Endothelial cell of hepatic sinusoid (primary cell): ENCODE measurements at regions not wholly inside any gene's neighbourhood (a gene's known extent, or its start where the extent isn't known, plus 50 kb on each side); places are given as distances from the start of the nearest gene placed in this dataset.

Experiments used
- in situ Hi-C: cut with HindIII; loops from 2 replicates; pipeline ENCODE4 v1.10.0; 2017; ENCODE audit warnings: low sequenced_read_pairs

- in situ Hi-C loops, result loop anchor here (25.0 kb wide), 1 partner anchor 480 kb away; no protein-coding TSS in a partner anchor
Observed at GRCh38 chr6:74892091-74892490, 313.8 kb downstream of the COL12A1 start.

DNA sequence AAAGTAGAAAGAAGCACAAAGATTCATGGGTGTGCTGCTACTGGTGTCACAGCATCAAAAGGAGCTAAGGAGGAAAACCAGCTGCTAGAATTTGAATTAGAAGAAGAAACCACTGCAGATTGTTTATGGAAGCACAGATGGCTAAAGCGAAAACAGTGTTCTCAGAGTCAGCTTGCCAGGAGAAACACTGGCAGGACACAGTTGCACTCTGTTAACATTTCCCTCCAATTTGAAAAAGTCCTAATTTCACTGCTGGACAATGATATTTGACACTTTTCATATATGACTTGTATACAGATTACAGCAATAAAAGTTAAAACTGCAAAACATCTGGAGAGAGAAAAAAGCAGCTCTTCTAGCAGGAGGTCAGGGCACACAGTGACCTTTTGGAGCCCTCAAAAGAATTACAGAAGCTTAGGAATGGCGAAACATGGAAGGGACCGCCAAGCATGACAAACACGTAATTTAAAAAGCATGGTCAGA is 314.5 kb downstream of the COL12A1 start:
- in situ Hi-C loops, result loop anchor here (25.0 kb wide), 1 partner anchor 479 kb away; no protein-coding TSS in a partner anchor

DNA sequence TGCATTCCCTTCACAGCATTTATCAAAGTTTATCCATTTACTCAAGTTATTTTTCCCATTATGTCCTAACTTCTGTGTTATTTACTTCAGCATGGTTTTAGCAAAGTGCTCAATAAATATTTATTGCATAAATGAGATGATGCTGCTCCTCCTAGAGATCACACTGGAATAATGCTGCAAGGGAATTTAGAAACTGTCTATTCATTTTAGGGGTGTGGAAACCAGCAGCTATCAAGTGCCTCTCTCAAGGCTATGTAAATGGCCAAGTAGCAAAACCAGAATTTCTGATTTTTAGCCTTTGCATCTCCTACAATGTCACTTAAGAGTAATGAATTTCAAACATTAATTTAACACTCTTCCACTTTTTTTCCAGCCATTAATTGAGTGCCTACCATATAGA is 316.2 kb downstream of the COL12A1 start:
- in situ Hi-C loops, result loop anchor here (25.0 kb wide), 1 partner anchor 477 kb away; no protein-coding TSS in a partner anchor

DNA sequence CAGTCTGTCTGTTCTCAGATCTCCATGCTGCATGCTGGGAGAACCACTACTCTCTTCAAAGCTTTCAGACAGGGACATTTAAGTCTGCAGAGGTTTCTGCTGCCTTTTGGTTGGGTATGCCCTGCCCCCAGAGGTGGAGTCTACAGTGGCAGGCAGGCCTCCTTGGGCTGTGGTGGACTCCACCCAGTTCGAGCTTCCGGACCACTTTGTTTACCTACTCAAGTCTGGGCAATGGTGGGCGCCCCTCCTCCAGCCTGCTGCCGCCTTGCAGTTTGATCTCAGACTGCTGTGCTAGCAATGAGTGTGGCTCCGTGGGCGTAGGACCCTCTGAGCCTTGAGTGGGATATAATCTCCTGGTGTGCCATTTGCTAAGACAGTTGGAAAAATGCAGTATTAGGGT is 317.1 kb downstream of the COL12A1 start:
- in situ Hi-C loops, result loop anchor here (25.0 kb wide), 1 partner anchor 476 kb away; no protein-coding TSS in a partner anchor

DNA sequence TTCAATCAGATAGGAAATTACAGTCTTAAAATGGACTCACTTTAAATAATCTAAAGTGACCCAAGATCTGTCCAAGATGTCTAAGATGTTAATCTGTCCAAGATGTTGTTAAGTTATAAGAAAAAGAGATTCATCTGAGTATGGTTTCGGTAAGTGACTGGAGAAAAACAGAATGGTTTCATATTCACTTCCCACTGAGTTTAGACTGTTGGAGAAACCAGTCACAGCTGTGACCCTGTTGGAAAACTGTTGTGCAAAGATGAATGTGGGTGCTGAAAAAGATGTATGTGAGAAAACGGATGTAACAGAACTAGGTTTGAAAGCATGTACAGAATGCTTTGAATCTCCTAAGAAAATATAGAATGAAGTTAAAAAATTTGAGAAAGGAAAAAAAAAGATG is 325.9 kb downstream of the COL12A1 start:
- in situ Hi-C loops, result loop anchor here (25.0 kb wide), 1 partner anchor 468 kb away; no protein-coding TSS in a partner anchor

- in situ Hi-C loops, result loop anchor here (25.0 kb wide), 1 partner anchor 467 kb away; no protein-coding TSS in a partner anchor
Observed at GRCh38 chr6:74879234-74879633, 326.6 kb downstream of the COL12A1 start.

- in situ Hi-C loops, result loop anchor here (25.0 kb wide), 1 partner anchor 463 kb away; no protein-coding TSS in a partner anchor
Observed at GRCh38 chr6:74875193-74875592, 330.7 kb downstream of the COL12A1 start.

DNA sequence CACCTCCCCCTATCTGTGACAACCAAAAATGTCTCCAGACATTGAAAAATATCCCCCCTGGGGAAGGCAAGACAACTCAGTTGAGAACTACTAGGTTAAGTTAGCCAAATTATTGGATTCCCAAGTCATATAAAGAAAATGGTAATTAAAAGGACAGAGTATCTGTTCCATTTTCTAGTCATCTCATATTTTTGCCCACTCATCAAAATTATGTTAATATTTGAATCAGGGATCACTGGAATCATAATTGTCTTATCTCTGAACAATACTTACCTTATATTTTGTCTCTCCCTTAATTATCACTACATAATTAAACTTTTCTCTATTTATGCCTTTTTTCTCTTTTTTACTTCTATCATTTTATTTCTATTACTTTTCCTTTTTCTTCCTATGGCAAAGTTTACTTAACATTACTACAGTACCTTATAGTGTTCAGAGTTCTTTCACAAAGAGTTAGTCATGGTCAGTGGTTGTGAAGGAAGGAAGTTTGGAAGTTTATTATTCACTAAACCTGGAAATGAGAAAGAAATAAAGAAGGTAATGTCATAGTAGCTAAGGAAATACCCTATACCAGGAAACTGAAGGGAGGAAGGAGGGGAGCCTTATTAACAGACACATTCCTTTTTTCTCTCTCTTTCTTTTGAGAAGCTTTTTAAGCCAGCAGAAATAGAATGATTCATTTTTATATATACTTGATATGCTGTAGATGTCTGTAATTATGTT is 332.9 kb downstream of the COL12A1 start:
- in situ Hi-C loops, result no loop called here

DNA sequence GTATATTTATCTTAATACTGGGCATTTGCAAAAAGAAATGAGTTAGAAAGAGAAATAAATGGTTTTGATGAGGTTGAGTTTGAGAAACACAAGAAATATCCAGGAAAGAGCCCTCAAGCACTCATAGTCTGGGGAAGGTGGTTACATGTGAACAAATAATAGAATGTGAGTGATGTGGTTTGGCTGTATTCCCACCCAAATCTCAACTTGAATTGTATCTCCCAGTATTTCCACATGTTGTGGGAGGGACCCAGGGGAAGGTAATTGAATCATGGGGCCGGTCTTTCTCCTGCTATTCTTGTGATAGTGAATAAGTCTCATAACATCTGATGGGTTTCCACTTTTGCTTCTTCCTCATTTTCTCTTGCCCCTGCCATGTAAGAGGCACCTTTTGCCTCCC is 334.1 kb downstream of the COL12A1 start:
- in situ Hi-C loops, result no loop called here

DNA sequence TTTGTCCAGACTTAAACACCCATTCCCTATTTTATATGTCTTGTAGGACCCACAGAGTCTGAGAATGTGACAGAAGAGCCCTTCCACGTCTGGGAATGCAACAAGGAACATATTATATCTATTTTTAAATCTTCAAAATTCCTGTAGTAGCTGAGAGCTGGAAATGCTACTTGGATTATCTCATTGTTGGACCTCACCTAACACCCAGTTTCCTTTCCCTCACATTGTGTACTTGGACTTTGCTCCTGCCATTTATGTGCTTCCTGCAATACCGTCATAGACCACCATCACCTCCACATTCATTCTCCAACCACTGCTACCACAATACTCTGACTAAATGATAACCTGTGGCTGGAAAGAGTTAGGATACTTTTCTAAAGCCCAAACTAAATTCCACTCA is 335.4 kb downstream of the COL12A1 start:
- in situ Hi-C loops, result no loop called here

DNA sequence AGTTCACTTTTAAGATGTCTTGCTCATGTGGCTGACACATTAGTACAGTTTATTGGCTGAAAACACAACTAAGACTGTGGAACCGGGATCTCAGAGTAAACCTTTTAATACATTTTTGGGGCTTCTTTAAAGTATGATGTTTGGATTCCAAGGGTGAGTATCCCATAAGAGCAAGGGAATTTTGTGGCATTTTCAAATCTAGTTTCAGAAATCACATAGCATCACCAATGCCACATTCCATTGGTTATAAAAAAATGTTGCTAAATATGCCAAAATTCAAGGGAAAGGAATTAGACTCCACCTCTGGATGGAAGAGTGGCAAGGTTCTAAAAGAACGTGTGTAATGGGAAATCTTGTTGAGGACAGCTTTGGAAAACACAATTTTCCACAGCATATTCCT is 338.6 kb downstream of the COL12A1 start:
- in situ Hi-C loops, result no loop called here

DNA sequence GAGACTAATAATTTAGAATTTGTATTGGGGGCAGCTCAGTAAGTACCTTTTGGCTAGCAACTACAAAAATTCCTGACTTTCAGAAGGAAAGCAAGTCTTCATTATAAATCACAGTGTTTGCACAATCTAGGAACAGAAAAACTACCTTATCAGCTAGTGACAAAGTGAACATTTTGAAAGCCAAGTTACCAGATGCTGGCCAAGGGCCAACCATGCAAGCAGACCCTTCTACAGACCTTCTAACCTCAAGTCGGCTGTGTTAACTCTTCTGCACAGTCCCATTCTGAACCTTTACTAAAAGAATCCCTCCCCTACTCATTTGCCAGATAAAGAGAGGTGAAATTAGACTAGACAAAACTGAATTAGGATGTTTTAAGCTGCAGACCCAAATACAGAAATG is 341.9 kb downstream of the COL12A1 start:
- in situ Hi-C loops, result no loop called here

- in situ Hi-C loops, result no loop called here
Observed at GRCh38 chr6:74860456-74860855, 345.4 kb downstream of the COL12A1 start.

- in situ Hi-C loops, result loop anchor here (10.0 kb wide), 1 partner anchor 52 kb away; no protein-coding TSS in a partner anchor
Observed at GRCh38 chr6:74857157-74857556, 348.7 kb downstream of the COL12A1 start.

GRCh38 chr6:74853991-74854390 is 351.9 kb downstream of the COL12A1 start:
- in situ Hi-C loops, result loop anchor here (10.0 kb wide), 1 partner anchor 49 kb away; no protein-coding TSS in a partner anchor

DNA sequence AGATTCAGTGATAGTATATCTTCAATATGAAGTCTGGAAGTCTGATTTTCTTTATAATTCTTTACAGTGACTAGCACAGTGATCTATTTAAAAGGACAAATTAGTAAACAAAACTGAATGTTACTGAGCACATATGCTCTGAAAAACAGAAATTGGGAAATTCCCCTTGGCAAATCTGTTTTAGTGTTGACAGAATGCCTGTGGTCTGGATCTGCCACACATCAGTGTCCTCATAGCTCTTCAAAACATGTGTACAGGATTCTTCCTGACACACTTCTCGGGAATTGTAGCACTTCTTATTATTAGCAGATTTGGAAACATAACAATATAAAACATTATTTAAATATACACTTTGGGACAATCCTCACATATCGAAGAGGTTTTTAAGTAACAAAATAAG is 354.3 kb downstream of the COL12A1 start:
- in situ Hi-C loops, result loop anchor here (10.0 kb wide), 1 partner anchor 47 kb away; no protein-coding TSS in a partner anchor

DNA sequence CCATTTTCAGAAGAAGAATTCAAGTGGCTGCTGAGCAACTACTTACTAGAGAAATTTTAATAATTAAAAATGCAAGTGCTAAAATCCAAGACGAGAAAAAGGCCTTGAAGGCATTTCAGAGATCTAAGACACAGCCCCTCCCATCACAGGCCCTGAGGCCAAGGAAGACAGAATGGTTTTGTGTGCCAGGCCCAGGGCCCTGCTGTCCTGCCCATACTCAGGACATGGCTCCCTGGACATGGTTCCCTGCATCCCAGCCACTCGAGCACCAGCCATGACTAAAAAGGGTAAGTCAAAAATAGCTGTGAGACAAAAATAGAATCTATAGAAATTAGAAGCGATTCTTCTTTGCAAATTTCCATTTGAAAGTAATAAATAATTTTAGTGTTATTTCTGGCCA is 364.9 kb downstream of the COL12A1 start:
- in situ Hi-C loops, result no loop called here

DNA sequence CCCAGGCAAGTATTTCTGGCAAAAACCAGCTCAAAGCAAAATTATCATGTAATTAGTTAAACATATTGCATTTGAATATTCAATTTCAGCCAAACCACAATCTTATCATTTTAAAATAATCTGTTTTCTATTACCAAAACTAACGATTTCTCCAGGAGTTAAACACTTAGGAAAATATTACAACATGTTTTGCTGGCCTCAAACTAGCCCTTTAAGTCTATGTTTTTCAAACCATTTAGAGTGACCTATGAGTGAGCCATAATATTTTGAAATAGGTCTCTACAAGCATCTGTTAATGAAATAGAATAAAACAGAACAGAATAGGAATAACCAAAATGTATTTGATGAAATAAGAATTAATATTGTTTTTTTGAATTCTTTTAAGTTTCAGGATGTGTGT is 370.9 kb downstream of the COL12A1 start:
- in situ Hi-C loops, result no loop called here

GRCh38 chr6:74826263-74826662 is 379.6 kb downstream of the COL12A1 start:
- in situ Hi-C loops, result loop anchor here (5.0 kb wide), 1 partner anchor 69 kb away; no protein-coding TSS in a partner anchor

DNA sequence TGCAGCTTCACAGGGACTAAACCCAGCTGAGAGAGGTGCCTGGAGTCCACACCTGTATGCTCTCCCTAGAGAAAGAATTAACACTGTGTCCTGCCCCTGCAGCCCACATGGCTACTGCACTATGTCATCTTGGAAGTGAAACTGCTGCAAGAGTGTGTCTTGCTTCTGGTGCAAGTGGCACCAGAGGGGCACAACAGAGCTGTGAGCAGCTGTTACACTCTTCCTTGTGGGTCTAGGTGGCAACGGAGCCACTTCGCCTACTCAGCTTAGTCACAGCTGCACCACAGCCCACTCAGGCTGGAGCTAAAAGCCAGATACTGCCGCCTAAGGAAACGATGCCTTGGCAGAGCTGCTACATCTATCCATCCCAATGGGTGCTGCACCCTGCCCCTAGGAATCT is 391.4 kb downstream of the COL12A1 start:
- in situ Hi-C loops, result no loop called here

DNA sequence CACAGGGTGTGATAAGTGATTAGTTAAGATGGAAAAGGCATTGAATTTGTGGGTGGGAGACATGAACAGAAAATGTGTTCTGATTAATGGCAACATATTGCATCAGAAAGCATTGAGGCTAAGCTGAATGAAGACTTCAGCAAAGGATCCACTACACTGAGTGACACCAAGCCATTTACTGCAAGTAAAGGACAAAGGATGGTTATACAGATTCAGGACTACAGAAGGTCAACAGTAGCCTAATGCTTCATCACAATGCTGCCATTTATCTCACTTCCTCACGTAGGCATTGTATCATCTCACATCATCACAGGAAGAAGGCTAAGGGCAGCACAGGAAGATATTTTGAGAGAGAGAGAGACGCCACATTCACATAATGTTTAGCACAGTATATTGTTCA is 398.2 kb downstream of the COL12A1 start:
- in situ Hi-C loops, result loop anchor here (10.0 kb wide), 1 partner anchor 47 kb away; no protein-coding TSS in a partner anchor
